Left lung (tissue), 4 donors: ENCODE measurements at regions not wholly inside any gene's neighbourhood (a gene's known extent, or its start where the extent isn't known, plus 50 kb on each side); places are given as distances from the start of the nearest gene placed in this dataset.

Source experiments
- ATAC-seq: fragments of 200-7000 bp; cut with Tn5 transposase; one replicate; pipeline ENCODE4 v1.9.1; 2020; ENCODE audit warnings: moderate library complexity
- DNase-seq, 4 donors: peaks; one replicate each; pipeline ENCODE4 v3.0.0-alpha.2; 2013 to 2020
- H3K27ac ChIP-seq, 2 donors: fragments of 200-600 bp; sonication (generic) in 1 of 2; one replicate each; pipeline versions ENCODE4 v1.5.0 to v1.8.0; 2020 to 2021
- H3K27me3 ChIP-seq, 2 donors: fragments of 200-600 bp; sonication (generic) in 1 of 2; one replicate each; pipeline versions ENCODE4 v1.5.0 to v1.8.0; 2020 to 2021
- H3K36me3 ChIP-seq, 2 donors: fragments of 200-600 bp; sonication (generic) in 1 of 2; one replicate each; pipeline versions ENCODE4 v1.5.0 to v1.8.0; 2020 to 2021
- H3K4me1 ChIP-seq, 2 donors: fragments of 200-600 bp; one replicate each; pipeline ENCODE4 v1.8.0; 2021
- H3K4me3 ChIP-seq, 2 donors: fragments of 200-600 bp; sonication (generic) in 1 of 2; one replicate each; pipeline versions ENCODE4 v1.5.0 to v1.8.0; 2020 to 2021; ENCODE audit warnings: mild to moderate bottlenecking in 1 of 2
- H3K9me3 ChIP-seq, 2 donors: fragments of 200-600 bp; sonication (generic) in 1 of 2; one replicate each; pipeline versions ENCODE4 v1.5.0 to v1.8.0; 2020 to 2021
- intact Hi-C, 2 donors: fragments of 100-400 bp; cut with DNase I; formaldehyde crosslinking; loops; one replicate each; pipeline versions ENCODE4 v1.11.2 to v1.14.2; 2022
- TF ChIP-seq, protein P1 (sequence below), 2 donors: fragments of 200-600 bp; sonication (generic) in 1 of 2; IDR thresholded peaks; one replicate each; pipeline versions ENCODE4 v1.5.0 to v1.8.0; 2021; ENCODE audit warnings: antibody characterized with exemption in 2 of 2
- donor health status: DM: no; HTN: yes; CAD: no.
- donor health status: DM: no; HTN: no; CAD: no.

DNA sequence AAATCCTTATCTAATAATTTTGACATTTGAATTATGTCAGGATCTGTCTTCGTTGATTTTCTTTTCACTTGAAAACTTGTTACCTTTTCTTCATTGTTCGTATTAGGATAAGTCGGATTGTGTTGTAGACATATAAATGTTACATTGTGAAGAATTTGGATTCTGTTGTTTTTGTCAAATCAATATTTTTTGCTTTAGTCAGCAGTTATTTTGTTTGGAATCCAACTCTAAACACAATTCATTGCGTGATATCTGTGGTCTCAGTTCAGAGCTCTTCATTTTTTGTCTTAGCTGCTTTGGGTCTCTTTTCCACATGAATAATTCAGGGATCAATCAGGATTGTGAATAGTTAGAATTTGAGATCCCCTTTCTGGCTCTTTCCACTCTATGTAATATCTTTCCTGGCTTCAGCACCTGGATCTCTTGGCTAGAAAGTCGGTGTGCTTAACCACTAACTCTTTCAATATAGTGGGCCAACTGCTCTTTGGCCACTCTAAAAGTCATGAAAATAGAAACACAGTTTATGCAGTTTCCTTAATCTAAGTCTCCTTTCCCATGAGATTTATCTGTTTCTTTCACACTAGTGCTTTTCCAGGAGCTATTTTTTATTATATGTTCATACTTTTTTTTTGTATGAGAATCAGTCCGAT, 2494.2 kb upstream of the PCDH20 start:
- Histone ChIP-seq H3K4me1 (no peaks in the 10 kb centered on the region), H3K27ac (no peak overlapping the region), H3K36me3 (no peaks in the 10 kb centered on the region), H3K9me3 (no peaks in the 10 kb centered on the region), H3K4me3 (no peak overlapping the region), H3K27me3 (no peaks in the 10 kb centered on the region)
- intact Hi-C loops, result no loop called here
- ATAC-seq (no peak), DNase-seq (no peak)
- TF ChIP-seq, protein P1, sequence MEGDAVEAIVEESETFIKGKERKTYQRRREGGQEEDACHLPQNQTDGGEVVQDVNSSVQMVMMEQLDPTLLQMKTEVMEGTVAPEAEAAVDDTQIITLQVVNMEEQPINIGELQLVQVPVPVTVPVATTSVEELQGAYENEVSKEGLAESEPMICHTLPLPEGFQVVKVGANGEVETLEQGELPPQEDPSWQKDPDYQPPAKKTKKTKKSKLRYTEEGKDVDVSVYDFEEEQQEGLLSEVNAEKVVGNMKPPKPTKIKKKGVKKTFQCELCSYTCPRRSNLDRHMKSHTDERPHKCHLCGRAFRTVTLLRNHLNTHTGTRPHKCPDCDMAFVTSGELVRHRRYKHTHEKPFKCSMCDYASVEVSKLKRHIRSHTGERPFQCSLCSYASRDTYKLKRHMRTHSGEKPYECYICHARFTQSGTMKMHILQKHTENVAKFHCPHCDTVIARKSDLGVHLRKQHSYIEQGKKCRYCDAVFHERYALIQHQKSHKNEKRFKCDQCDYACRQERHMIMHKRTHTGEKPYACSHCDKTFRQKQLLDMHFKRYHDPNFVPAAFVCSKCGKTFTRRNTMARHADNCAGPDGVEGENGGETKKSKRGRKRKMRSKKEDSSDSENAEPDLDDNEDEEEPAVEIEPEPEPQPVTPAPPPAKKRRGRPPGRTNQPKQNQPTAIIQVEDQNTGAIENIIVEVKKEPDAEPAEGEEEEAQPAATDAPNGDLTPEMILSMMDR (IDR thresholded peaks at IDR 0.05), result no peak

- no peaks in the 10 kb centered on the region for H3K36me3 ChIP-seq
- no peaks in the 10 kb centered on the region for H3K4me1 ChIP-seq
- no peak overlapping the region for H3K4me3 ChIP-seq
- no peaks in the 10 kb centered on the region for H3K9me3 ChIP-seq
- TF ChIP-seq, protein P1 (IDR thresholded peaks at IDR 0.05), result no peak
- no peak for ATAC-seq
- intact Hi-C loops, result no loop called here
- H3K27ac ChIP-seq, result no peak overlapping the region
- peak in 1 of 4 donors; percentile 61 for DNase-seq
- H3K27me3 ChIP-seq, result no peaks in the 10 kb centered on the region
These were observed 2486.5 kb upstream of the PCDH20 start for GRCh38 chr13:63902141-63902540.

GRCh38 chr13:63901630-63902029, 2486.0 kb upstream of the PCDH20 start:
- Histone ChIP-seq H3K4me1 (no peaks in the 10 kb centered on the region), H3K4me3 (no peak overlapping the region), H3K27me3 (no peaks in the 10 kb centered on the region), H3K9me3 (no peaks in the 10 kb centered on the region), H3K27ac (no peak overlapping the region), H3K36me3 (no peaks in the 10 kb centered on the region)
- no peak for ATAC-seq
- TF ChIP-seq, protein P1 (IDR thresholded peaks at IDR 0.05), result no peak
- intact Hi-C loops, result no loop called here
- no peak for DNase-seq

GRCh38 chr13:63900406-63900805, 2484.8 kb upstream of the PCDH20 start:
- Histone ChIP-seq H3K4me1 (no peaks in the 10 kb centered on the region), H3K36me3 (no peaks in the 10 kb centered on the region), H3K4me3 (no peak overlapping the region), H3K27ac (no peak overlapping the region), H3K9me3 (no peaks in the 10 kb centered on the region), H3K27me3 (no peaks in the 10 kb centered on the region)
- ATAC-seq (no peak), DNase-seq (no peak)
- intact Hi-C loops, result no loop called here
- TF ChIP-seq, protein P1 (IDR thresholded peaks at IDR 0.05), result no peak

DNA sequence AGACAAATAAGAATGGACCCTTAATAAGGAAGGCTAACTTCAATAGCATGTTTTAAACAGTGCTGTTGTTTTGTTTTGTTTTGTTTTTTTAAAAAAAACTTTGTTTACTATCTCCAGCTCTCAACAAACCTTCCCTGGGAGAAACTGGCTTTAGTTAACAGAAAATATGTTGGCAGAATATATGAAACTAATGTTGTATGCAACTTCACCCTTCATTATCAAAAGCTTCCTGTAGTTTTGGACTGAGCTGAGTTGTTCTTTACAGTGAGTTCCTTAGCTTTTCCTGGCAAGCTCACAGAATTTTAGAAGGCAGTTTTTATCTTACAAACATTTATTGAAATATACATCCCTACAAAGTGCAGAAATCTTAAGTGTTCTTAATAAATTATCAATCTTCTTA, 2480.7 kb upstream of the PCDH20 start:
- Histone ChIP-seq H3K4me3 (no peak overlapping the region), H3K9me3 (no peaks in the 10 kb centered on the region), H3K27me3 (no peaks in the 10 kb centered on the region), H3K4me1 (no peaks in the 10 kb centered on the region), H3K36me3 (no peaks in the 10 kb centered on the region), H3K27ac (no peak overlapping the region)
- TF ChIP-seq, protein P1 (IDR thresholded peaks at IDR 0.05), result no peak
- ATAC-seq, result no peak
- DNase-seq, result peak in 2 of 4 donors; percentile 14 to 31
- intact Hi-C loops, result no loop called here
